ENCODE measurements at regions not wholly inside any gene's neighbourhood (a gene's known extent, or its start where the extent isn't known, plus 50 kb on each side); places are given as distances from the start of the nearest gene placed in this dataset.

GRCh38 chr10:112083472-112083871 is 100.1 kb downstream of the GPAM start:
- Histone ChIP-seq H3K4me2 (ENCODE audit: control insufficient read depth, insufficient read depth) (no peak overlapping the region), H3K9me3 (replicated peaks; ENCODE audit: control insufficient read depth, insufficient read depth, low read length) (no peaks in the 10 kb centered on the region), H3K36me3 (ENCODE audit: control insufficient read depth in 2 of 2, insufficient read depth in 2 of 2, low read length in 1 of 2) (no peaks in the 10 kb centered on the region), H3K79me2 (ENCODE audit: control insufficient read depth, insufficient read depth, low read length) (no peaks in the 10 kb centered on the region), H3K27ac (ENCODE audit: control insufficient read depth, insufficient read depth) (no peak overlapping the region), H3K27me3 (replicated peaks in 1 of 2; ENCODE audit: control insufficient read depth in 2 of 2, insufficient read depth in 2 of 2, low read length in 1 of 2) (no peaks in the 10 kb centered on the region; a peak in 1 of 4 replicates), H3K9ac (ENCODE audit: control insufficient read depth, insufficient read depth, low read length) (no peak overlapping the region), H3K4me3 (no peak overlapping the region), H3K4me1 (ENCODE audit: control insufficient read depth, insufficient read depth, low read length) (no peaks in the 10 kb centered on the region), H4K20me1 (ENCODE audit: control insufficient read depth, insufficient read depth) (no peaks in the 10 kb centered on the region), H2AFZ (ENCODE audit: control insufficient read depth, low read depth, low read length) (no peak overlapping the region)
- no peak for TF ChIP-seq GABPA (IDR thresholded peaks at IDR 0.05; ENCODE audit: low read depth)
- intact Hi-C loops (cut with micrococcal nuclease; ENCODE audit: unreplicated experiment), result no loop called here
- ChIA-PET POLR2A (no interaction called here), CTCF (interaction anchor here (0.6 kb wide), 1 partner anchor 530 kb away, joined by 5 read pairs; no protein-coding TSS in a partner anchor), RAD21 (ENCODE audit: unreplicated experiment) (no interaction called here), SMC1A (ENCODE audit: uncharacterized antibody, unreplicated experiment) (no interaction called here)
- 37% methylated on average over 4 of the region's 4 CpGs for WGBS (ENCODE audit: insufficient coverage, insufficient replicate concordance, low lambda C conversion rate, missing lambda C conversion rate)
- FAIRE-seq (no peak), ATAC-seq (no peak), DNase-seq (ENCODE audit: low read depth, low spot score) (no peak)
- in situ Hi-C loops (cut with MboI), result no loop called here
- no TSS peak for BruUV-seq (replicated peaks)

DNA sequence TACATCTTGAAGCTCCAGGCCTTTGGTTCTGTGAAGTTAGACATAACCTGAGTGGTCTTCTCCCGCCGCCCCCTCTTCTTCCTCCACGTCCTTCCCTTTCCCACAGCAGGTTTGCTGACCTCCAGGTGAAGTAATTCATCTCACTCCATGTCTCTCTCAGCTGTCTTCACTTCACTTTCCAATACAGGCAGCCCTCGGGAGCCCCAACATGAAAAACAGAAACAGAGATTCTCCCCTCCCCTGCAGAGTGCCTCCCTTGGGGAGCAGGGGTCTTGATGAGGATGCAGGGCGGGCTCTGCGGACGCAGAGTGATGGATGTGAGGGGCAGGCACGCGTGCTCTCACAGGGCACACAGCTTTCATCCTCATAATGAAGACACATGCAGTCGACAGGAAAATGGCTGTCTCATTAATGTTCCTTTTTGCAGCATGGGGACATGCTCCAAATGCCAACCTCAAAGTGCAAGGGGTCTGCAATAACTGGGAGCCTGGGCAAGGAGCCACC is 95.6 kb downstream of the GPAM start:
- Histone ChIP-seq H3K4me1 (ENCODE audit: control insufficient read depth, insufficient read depth, low read length) (no peaks in the 10 kb centered on the region), H3K36me3 (ENCODE audit: control insufficient read depth in 2 of 2, insufficient read depth in 2 of 2, low read length in 1 of 2) (no peaks in the 10 kb centered on the region), H3K79me2 (ENCODE audit: control insufficient read depth, insufficient read depth, low read length) (no peaks in the 10 kb centered on the region), H3K9ac (ENCODE audit: control insufficient read depth, insufficient read depth, low read length) (no peak overlapping the region), H4K20me1 (ENCODE audit: control insufficient read depth, insufficient read depth) (no peaks in the 10 kb centered on the region), H3K9me3 (replicated peaks; ENCODE audit: control insufficient read depth, insufficient read depth, low read length) (no peaks in the 10 kb centered on the region), H3K4me3 (no peak overlapping the region), H3K27me3 (replicated peaks in 1 of 2; ENCODE audit: control insufficient read depth in 2 of 2, insufficient read depth in 2 of 2, low read length in 1 of 2) (no peaks in the 10 kb centered on the region), H3K27ac (ENCODE audit: control insufficient read depth, insufficient read depth) (no peak overlapping the region), H2AFZ (ENCODE audit: control insufficient read depth, low read depth, low read length) (no peak overlapping the region), H3K4me2 (ENCODE audit: control insufficient read depth, insufficient read depth) (no peak overlapping the region)
- POLR2A ChIA-PET, result no interaction called here
- BruUV-seq (replicated peaks), result no TSS peak
- 32% methylated on average over 10 of the region's 10 CpGs for WGBS (ENCODE audit: insufficient coverage, insufficient replicate concordance, low lambda C conversion rate, missing lambda C conversion rate)
- DNase-seq (ENCODE audit: low read depth, low spot score) (no peak), FAIRE-seq (no peak), ATAC-seq (no peak)
- CTCF ChIA-PET, result interaction anchor here (0.7 kb wide), 1 partner anchor 16 kb away, joined by 3 read pairs; no protein-coding TSS in a partner anchor
- SMC1A ChIA-PET (ENCODE audit: uncharacterized antibody, unreplicated experiment), result no interaction called here
- RAD21 ChIA-PET (ENCODE audit: unreplicated experiment), result no interaction called here
- in situ Hi-C loops (cut with MboI), result no loop called here
- no peak for TF ChIP-seq NFYB (IDR thresholded peaks at IDR 0.05; ENCODE audit: insufficient read depth, low read depth, low read length)
- TF ChIP-seq CHD4 (IDR thresholded peaks at IDR 0.05), result no peak
- no peak for TF ChIP-seq SMARCA5 (IDR thresholded peaks at IDR 0.05)
- no peak for TF ChIP-seq EZH2 (IDR thresholded peaks at IDR 0.05; ENCODE audit: borderline replicate concordance, control insufficient read depth, low read depth, low read length)
- intact Hi-C loops (cut with micrococcal nuclease; ENCODE audit: unreplicated experiment), result no loop called here
